Heart right ventricle (tissue), 16 donors: ENCODE measurements at regions not wholly inside any gene's neighbourhood (a gene's known extent, or its start where the extent isn't known, plus 50 kb on each side); places are given as distances from the start of the nearest gene placed in this dataset.
A peak's percentile ranks its signal among the peaks of the same experiment; 100 is the strongest.
"Not testable (repeated sequence)": the region's sequence is repeated elsewhere in the genome, so short reads cannot be mapped to it uniquely, and the experiment has no call there.

Source experiments
- ATAC-seq, 8 donors: fragments of 200-7000 bp; cut with Tn5 transposase; one replicate each; pipeline ENCODE4 v1.9.1; 2020; ENCODE audit warnings: mild to moderate bottlenecking in 8 of 8, moderate library complexity in 8 of 8, moderate number of reproducible peaks in 1 of 8
- DNase-seq, 2 donors: peaks; one replicate each; pipeline ENCODE4 v3.0.0-alpha.2; 2020
- H3K27ac ChIP-seq, 10 donors: fragments of 200-600 bp; sonication (generic) in 2 of 10; one replicate each; pipeline versions ENCODE4 v1.5.0 to v1.8.0; 2020 to 2022; ENCODE audit warnings: mild to moderate bottlenecking in 3 of 10
- H3K27me3 ChIP-seq, 7 donors: fragments of 200-600 bp; one replicate each; pipeline ENCODE4 v1.8.0; 2021 to 2022; ENCODE audit warnings: mild to moderate bottlenecking in 2 of 7
- H3K36me3 ChIP-seq, 9 donors: fragments of 200-600 bp; sonication (generic) in 1 of 9; one replicate each; pipeline versions ENCODE4 v1.5.0 to v1.8.0; 2020 to 2022; ENCODE audit warnings: mild to moderate bottlenecking in 2 of 9
- H3K4me1 ChIP-seq, 9 donors: fragments of 200-600 bp; sonication (generic) in 1 of 9; one replicate each; pipeline versions ENCODE4 v1.5.0 to v1.8.0; 2020 to 2022; ENCODE audit warnings: mild to moderate bottlenecking in 4 of 9
- H3K4me3 ChIP-seq, 10 donors: fragments of 200-600 bp; sonication (generic) in 2 of 10; one replicate each; pipeline versions ENCODE4 v1.5.0 to v1.8.0; 2020 to 2022; ENCODE audit warnings: mild to moderate bottlenecking in 7 of 10, moderate library complexity in 2 of 10
- H3K9me3 ChIP-seq, 11 donors: fragments of 200-600 bp in 10 of 11; sonication (generic) in 2 of 11; one replicate each; pipeline versions ENCODE4 v1.5.0 to v1.8.0; 2013 to 2022; ENCODE audit warnings: mild to moderate bottlenecking in 2 of 11, control low read depth in 1 of 11, moderate library complexity in 1 of 11
- WGBS, 2 donors: extraction: QIAGEN DNeasy Blood & Tissue Kit; methylation state at CpG; one replicate each; pipeline ENCODE4 v1.1.7; 2013; ENCODE audit warnings: inconsistent platforms in 1 of 2; 5-methylcytosine and 5-hydroxymethylcytosine counted together
- intact Hi-C, 10 donors: fragments of 100-400 bp; cut with DNase I; formaldehyde crosslinking; loops; one replicate each; pipeline versions ENCODE4 v1.11.1 to v1.14.2; 2022
- TF ChIP-seq, protein P1 (sequence below), 9 donors: fragments of 200-600 bp; sonication (generic) in 2 of 9; IDR thresholded peaks; one replicate each; pipeline versions ENCODE4 v1.5.0 to v1.8.0; 2021 to 2022; ENCODE audit warnings: antibody characterized with exemption in 9 of 9, mild to moderate bottlenecking in 5 of 9, moderate library complexity in 1 of 9
- donor health status: Arrhythmogenic right ventricular cardiomyopathy.
- donor health status: ischemic (EF 13 %, LVEDD 7.1; RV severe dilation, severe dysfunction).
- donor health status: healthy with polysubstance abuse.
- donor health status: DM: no; HTN: yes; CAD: no.
- donor health status: DM: no; HTN: no; CAD: no.
- donor health status: ischemic (EF 25% LVEDD 6.9; RV normal size, moderate dysfunction).
- donor health status: ischemic (EF 25% LVEDD 5.7; RV mildly dilated, moderate dysfunction).
- donor health status: healthy.
- donor health status: DM: yes; HTN: yes; CAD: no.
- donor health status: Ischemic cardiomyopathy.
- donor health status: ischemic (EF 35%, LVEDD 5.7; RV mildly dilated, moderate dysfunction).
- donor health status: nonischemic (EF 11% LVEDD 7.7; RV severe dilation, severe dysfunction).
- donor health status: DM: yes; HTN: yes; CAD: no.
- donor health status: PGD.
- donor health status: ischemic (EF 29% LVEDD 5.4; RV normal size, mild dysfunction).
- donor health status: nonischemic (EF 23%, LVEDD 6.1; RV moderate dilation, normal function).

DNA sequence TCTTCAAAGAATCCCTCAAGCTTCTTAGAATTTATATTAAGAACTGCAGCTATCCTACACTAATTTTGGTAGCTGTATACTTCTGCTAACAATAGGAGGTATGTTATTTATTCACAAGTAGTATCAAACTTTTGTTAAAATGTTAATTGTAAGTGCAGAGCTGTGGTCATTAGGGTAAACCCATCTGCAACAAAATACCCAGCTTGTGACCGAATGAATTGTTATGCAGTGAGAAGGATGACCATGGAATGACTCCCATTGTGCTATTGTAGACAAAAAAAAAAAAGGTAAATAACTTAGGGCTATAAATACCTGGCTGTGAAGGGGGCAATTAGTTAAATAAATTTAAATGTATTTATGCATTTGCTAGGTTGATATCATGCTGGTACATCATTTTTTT lies 186.1 kb downstream of the ADCYAP1 start:
- intact Hi-C loops, result no loop called here
- H3K27me3 ChIP-seq, result peaks cover 0 to 10% (median 0%) of the 10 kb centered on the region in 7 donors
- H3K4me3 ChIP-seq, result no peak overlapping the region
- ATAC-seq, result no peak
- H3K27ac ChIP-seq, result no peak overlapping the region
- DNase-seq, result no peak
- no peaks in the 10 kb centered on the region for H3K4me1 ChIP-seq
- H3K9me3 ChIP-seq, result peaks cover 0 to 32% (median 2%) of the 10 kb centered on the region in 11 donors
- 73 to 79% methylated on average over 1 of the region's 1 CpG for WGBS, 2 donors
- TF ChIP-seq, protein P1, sequence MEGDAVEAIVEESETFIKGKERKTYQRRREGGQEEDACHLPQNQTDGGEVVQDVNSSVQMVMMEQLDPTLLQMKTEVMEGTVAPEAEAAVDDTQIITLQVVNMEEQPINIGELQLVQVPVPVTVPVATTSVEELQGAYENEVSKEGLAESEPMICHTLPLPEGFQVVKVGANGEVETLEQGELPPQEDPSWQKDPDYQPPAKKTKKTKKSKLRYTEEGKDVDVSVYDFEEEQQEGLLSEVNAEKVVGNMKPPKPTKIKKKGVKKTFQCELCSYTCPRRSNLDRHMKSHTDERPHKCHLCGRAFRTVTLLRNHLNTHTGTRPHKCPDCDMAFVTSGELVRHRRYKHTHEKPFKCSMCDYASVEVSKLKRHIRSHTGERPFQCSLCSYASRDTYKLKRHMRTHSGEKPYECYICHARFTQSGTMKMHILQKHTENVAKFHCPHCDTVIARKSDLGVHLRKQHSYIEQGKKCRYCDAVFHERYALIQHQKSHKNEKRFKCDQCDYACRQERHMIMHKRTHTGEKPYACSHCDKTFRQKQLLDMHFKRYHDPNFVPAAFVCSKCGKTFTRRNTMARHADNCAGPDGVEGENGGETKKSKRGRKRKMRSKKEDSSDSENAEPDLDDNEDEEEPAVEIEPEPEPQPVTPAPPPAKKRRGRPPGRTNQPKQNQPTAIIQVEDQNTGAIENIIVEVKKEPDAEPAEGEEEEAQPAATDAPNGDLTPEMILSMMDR (IDR thresholded peaks at IDR 0.05), result no peak
- H3K36me3 ChIP-seq, result no peaks in the 10 kb centered on the region

DNA sequence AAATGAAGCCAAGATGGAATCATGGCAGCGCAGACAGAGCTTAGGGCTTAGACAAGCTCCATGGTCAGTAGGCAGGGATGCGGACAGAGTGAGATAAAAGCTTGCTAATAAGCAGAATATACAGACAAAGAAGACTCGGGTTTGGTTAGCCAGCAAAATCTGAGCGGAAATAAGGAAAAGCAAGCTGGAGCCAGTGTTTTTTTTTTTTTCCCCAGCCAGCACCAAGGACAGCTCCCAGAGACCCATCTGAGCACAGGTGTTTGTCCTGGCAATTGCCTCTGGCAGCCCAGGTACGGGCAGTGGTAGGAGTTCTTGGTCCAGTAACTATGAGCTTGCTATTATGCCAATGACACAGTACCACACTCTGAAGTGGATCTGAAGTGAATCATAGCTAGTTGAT lies 187.6 kb downstream of the ADCYAP1 start:
- intact Hi-C loops, result no loop called here
- ATAC-seq (no peak), DNase-seq (no peak)
- Histone ChIP-seq H3K9me3 (peaks cover 0 to 23% (median 0%) of the 10 kb centered on the region in 11 donors), H3K27me3 (peaks cover 0 to 10% (median 0%) of the 10 kb centered on the region in 7 donors), H3K36me3 (no peaks in the 10 kb centered on the region), H3K4me3 (no peak overlapping the region), H3K4me1 (no peaks in the 10 kb centered on the region), H3K27ac (no peak overlapping the region)
- TF ChIP-seq, protein P1 (IDR thresholded peaks at IDR 0.05), result no peak
- 65 to 69% methylated on average over 5 of the region's 5 CpGs for WGBS, 2 donors

DNA sequence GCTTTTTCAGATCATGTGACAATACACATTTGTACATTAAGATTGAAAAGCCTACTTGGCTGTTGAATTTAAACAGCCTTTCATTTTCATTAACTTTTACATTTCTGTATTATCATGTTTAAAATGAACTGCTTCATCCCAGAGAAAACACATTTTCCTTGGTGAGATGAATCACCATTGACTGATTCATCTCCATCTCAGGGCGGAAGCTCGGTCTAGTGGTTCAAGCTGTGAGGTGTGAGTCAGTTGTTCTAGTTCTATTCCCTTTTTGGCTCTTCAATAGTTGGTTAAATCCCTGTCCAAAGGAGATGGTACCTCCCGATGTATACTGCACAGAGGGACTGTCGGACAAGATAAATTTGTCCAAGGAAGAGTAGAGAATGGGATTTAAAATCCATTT lies 189.7 kb downstream of the ADCYAP1 start:
- peaks cover 0 to 10% (median 0%) of the 10 kb centered on the region in 7 donors for H3K27me3 ChIP-seq
- H3K27ac ChIP-seq, result no peak overlapping the region
- intact Hi-C loops, result no loop called here
- H3K9me3 ChIP-seq, result peaks cover 0 to 9% (median 0%) of the 10 kb centered on the region in 11 donors
- H3K4me3 ChIP-seq, result no peak overlapping the region
- WGBS, 2 donors, result 74 to 87% methylated on average over 4 of the region's 4 CpGs
- no peak for ATAC-seq
- no peak for DNase-seq
- TF ChIP-seq, protein P1 (IDR thresholded peaks at IDR 0.05), result no peak
- no peaks in the 10 kb centered on the region for H3K4me1 ChIP-seq
- H3K36me3 ChIP-seq, result no peaks in the 10 kb centered on the region

DNA sequence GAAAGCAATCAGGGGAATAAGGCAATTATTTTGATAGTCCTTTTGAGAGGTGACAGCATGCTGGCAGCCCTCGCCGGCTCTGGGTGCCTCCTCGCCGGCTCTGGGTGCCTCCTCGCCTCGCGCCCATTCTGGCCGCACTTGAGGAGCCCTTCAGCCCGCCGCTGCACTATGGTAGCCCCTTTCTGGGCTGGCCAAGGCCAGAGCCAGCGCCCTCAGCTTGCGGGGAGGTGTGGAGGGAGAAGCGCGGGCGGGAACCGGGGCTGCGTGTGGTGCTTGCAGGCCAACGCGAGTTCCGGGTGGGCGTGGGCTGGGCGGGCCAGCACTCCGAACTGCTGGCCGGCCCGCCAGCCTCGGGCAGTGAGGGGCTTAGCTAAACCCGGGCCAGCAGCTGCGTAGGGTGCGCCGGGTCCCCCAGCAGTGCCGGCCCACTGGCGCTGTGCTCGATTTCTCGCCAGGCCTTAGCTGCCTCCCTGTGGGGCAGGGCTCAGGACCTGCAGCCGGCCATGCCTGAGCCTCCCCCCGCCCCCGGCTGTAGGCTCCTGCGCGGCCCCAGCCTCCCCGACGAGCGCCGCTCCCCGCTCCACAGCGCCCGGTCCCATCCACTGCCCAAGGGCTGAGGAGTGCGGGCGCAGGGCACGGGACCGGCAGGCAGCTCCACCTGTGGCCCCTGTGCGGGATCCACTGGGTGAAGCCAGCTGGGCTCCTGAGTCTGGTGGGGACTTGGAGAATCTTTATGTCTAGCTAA lies 193.5 kb downstream of the ADCYAP1 start:
- intact Hi-C loops, H3K4me3 ChIP-seq, H3K4me1 ChIP-seq, ATAC-seq, H3K9me3 ChIP-seq, DNase-seq, H3K27ac ChIP-seq, H3K36me3 ChIP-seq, H3K27me3 ChIP-seq: not testable (repeated sequence)
- WGBS, 2 donors, result 93 to 94% methylated on average over 48 to 51 of the region's 51 CpGs

GRCh38 chr18:1102848-1103247 lies 198.2 kb downstream of the ADCYAP1 start:
- 62 to 66% methylated on average over 2 of the region's 2 CpGs for WGBS, 2 donors
- H3K4me3 ChIP-seq, result no peak overlapping the region
- DNase-seq, result no peak
- H3K36me3 ChIP-seq, result no peaks in the 10 kb centered on the region
- H3K9me3 ChIP-seq, result peaks cover 0 to 8% (median 0%) of the 10 kb centered on the region in 11 donors
- intact Hi-C loops, result no loop called here
- peaks cover 0 to 7% (median 0%) of the 10 kb centered on the region in 9 donors for H3K4me1 ChIP-seq
- no peaks in the 10 kb centered on the region for H3K27me3 ChIP-seq
- ATAC-seq, result no peak
- TF ChIP-seq, protein P1 (IDR thresholded peaks at IDR 0.05), result no peak
- peak overlapping the region in 1 of 10 donors; percentile 21 for H3K27ac ChIP-seq
